VCaP (cell line): ENCODE measurements at regions not wholly inside any gene's neighbourhood (a gene's known extent, or its start where the extent isn't known, plus 50 kb on each side); places are given as distances from the start of the nearest gene placed in this dataset.
"Not testable (repeated sequence)": the region's sequence is repeated elsewhere in the genome, so short reads cannot be mapped to it uniquely, and the experiment has no call there.

Experiments
- H3K27ac ChIP-seq: fragments of 450-650 bp; 2 replicates; pipeline ENCODE4 v1.5.1; 2017
- CTCF ChIP-seq: fragments of 450-650 bp; conservative IDR thresholded peaks from 2 replicates; pipeline ENCODE4 v1.5.1; 2017; ENCODE audit warnings: mild to moderate bottlenecking, moderate library complexity

DNA sequence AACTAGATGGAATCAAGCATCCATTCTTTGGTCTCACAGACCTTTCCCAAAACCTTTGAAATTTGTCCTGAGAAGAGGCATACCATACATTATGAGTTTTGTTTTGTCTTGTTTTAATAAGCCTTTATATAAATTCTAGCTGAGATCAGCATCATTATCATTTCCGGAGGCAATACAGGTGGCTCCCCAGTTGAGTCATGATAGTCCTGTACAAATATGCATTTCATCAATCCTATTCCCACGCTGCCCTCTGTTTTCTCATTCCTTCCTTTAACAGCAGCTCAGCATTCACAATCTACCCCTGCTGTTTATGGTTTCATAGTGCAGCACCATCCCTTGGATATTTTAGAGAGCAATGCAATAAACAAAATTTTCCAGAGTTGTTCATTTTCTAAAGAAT lies 216.7 kb downstream of the TXNL1 start:
- H3K27ac ChIP-seq: no peak overlapping the region
- TF ChIP-seq CTCF: no peak

GRCh38 chr18:56420868-56421267 lies 217.5 kb downstream of the TXNL1 start:
- H3K27ac ChIP-seq: not testable (repeated sequence)

GRCh38 chr18:56414357-56414756 lies 224.0 kb downstream of the TXNL1 start:
- TF ChIP-seq CTCF: no peak
- H3K27ac ChIP-seq: no peak overlapping the region

DNA sequence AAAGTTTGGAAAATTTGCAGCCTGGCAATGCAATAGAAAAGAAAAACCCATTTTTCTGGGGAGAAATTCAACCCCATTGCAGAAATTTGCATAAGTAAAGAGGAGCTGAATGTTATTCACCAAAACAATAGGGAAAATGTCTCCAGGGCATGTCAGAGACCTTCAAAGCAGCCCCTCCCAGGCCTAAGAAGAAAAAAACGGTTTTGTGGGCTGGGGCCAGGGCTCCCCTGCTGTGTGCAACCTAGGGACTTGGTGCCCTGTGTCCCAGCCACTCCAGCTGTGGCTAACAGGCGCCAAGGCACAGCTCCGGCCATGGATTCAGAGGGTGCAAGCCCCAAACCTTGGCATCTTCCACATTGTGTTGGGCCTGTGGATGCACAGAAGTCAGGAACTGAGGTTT lies 224.5 kb downstream of the TXNL1 start:
- no peak overlapping the region for H3K27ac ChIP-seq
- TF ChIP-seq CTCF: no peak

GRCh38 chr18:56412951-56413350 lies 225.4 kb downstream of the TXNL1 start:
- no peak overlapping the region for H3K27ac ChIP-seq
- TF ChIP-seq CTCF: no peak

DNA sequence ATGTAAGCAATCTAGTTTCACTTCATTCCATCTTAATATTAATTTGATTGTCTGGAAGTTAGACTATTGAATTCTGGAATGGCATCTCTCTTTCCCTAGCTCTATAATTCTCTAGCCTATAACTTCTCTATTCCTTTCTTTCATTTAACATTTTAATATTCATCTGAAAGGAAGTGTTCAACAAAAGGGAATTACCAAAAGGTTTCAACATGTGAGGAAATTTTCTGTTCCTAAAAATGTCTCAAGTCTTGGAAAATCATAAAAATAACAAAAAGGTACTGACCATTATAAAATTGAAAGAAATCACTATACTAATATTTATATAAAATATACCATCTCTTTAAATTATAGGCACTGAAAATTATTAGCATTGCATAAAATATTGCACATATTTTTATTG lies 228.7 kb downstream of the TXNL1 start:
- no peak overlapping the region for H3K27ac ChIP-seq
- no peak for TF ChIP-seq CTCF

GRCh38 chr18:56407646-56408180 lies 230.7 kb downstream of the TXNL1 start:
- H3K27ac ChIP-seq: no peak overlapping the region
- TF ChIP-seq CTCF: no peak

DNA sequence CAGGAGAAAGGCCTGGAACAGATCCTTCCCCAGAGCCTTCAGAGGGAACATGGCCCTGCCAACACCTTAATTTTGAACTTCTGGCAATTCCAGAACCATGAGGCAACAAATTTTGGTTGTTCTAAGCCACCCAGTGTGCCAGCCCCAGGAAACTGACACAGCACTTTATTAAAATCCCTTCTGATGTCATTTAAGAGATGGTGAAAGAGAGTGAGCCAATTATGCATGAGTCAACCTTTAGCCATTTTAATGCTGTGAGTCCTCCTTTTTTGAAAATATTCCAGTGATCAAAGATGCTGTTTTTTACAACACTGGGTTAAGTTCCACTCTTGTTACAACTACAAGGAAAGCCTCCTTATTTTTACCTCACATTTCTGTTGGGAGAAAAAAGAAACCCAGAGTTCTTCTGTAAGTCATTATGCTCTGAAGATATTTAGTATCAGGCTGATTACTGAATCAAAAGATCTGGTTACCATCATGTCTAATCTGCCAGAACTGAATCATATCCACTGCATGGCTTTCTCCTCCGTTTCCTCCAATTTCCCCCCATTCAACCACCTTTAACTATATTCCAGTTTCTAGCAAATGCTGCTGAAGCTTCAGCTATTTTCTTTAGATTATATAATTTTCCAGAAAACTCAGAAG lies 235.4 kb downstream of the TXNL1 start:
- H3K27ac ChIP-seq: no peak overlapping the region

More for the DNA sequence above, 235.4 kb downstream of the TXNL1 start:
- no peak for TF ChIP-seq CTCF
